ENCODE measurements at regions not wholly inside any gene's neighbourhood (a gene's known extent, or its start where the extent isn't known, plus 50 kb on each side); places are given as distances from the start of the nearest gene placed in this dataset.
A peak's percentile ranks its signal among the peaks of the same experiment; 100 is the strongest.

DNA sequence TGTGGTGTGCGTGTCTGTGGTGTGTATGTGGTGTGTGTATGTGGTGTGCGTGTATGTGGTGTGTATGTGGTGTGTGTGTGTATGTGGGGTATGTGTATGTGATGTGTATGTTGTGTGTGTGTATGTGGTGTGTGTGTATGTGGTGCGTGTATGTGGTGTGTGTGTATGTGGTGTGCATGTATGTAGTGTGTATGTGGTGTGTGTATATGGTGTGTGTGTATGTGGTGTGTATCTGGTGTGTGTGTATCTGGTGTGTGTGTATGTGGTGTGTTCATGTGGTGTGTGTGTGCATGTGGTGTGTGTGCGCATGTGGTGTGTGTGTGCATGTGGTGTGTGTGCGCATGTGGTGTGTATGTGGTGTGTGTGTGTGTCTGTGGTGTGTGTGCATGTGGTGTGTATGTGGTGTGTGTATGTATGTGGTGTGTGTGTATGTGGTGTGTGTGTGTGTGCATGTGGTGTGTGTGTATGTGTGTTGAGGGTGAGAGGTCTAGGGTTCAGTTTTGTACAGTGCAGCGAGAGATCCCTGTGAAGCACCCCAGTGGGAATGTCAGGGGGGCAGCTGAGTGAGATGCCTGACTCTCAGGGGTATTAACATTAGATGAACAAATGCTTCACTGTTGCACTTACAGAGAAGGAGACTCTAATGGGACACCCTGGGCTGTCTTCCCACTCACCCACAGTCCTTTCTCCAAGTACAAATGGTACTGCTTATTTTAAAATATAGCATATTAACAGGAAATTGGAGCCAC is 61.3 kb upstream of the MEDAG start:
- peak overlapping the region; percentile 85 for H2BK5ac ChIP-seq (ENCODE audit: low read depth, low read length, poor library complexity, severe bottlenecking)
- H3K56ac ChIP-seq (ENCODE audit: extremely low read depth, insufficient read depth, low read length) = no peak overlapping the region
- H2BK20ac ChIP-seq (ENCODE audit: low read depth, low read length) = peak overlapping the region; percentile 84
- H3K9me3 ChIP-seq (ENCODE audit: control insufficient read depth, insufficient read depth, low read length) = no peaks in the 10 kb centered on the region
- no peak overlapping the region for H3K4me3 ChIP-seq (ENCODE audit: insufficient read depth, low read depth, low read length)
- H2BK15ac ChIP-seq (ENCODE audit: low read depth, low read length) = peak overlapping the region; percentile 90
- H3K4ac ChIP-seq (ENCODE audit: low read depth, low read length) = peak overlapping the region; percentile 96
- peak overlapping the region; percentile 59; the same call in 1 of the 2 replicates for H3K23ac ChIP-seq (ENCODE audit: low read depth, low read length)
- H4K20me1 ChIP-seq (ENCODE audit: insufficient read depth, low read length) = no peaks in the 10 kb centered on the region
- ATAC-seq (ENCODE audit: low read depth) (no peak), DNase-seq (no peak)
- in situ Hi-C loops (cut with MboI; ENCODE audit: low sequenced_read_pairs) = no loop called here
- peak overlapping the region; percentile 42; the same call in 1 of the 2 replicates for H3K27ac ChIP-seq (ENCODE audit: insufficient read depth, low read length)
- H3K4me2 ChIP-seq (ENCODE audit: low read depth, low read length) = no peak overlapping the region
- BruUV-seq (replicated peaks) = no TSS peak
- POLR2A ChIA-PET (ENCODE audit: unreplicated experiment) = no interaction called here
- H3K18ac ChIP-seq (ENCODE audit: low read depth, low read length) = peak overlapping the region; percentile 36
- H2AK9ac ChIP-seq (replicated peaks; ENCODE audit: low read depth, low read length, poor library complexity) = peak overlapping the region; percentile 68
- peaks cover 60% of the 10 kb centered on the region for H3K9me1 ChIP-seq (ENCODE audit: insufficient read depth, low read length)
- peaks cover 20% of the 10 kb centered on the region for H3K4me1 ChIP-seq (ENCODE audit: control insufficient read depth, insufficient read depth, low read length)
- H2AK5ac ChIP-seq (ENCODE audit: low read depth, low read length) = peak overlapping the region; percentile 100
- peak overlapping the region; percentile 37 to 68; a peak in 2 of 4 replicates for H4K8ac ChIP-seq (ENCODE audit: low read depth in 2 of 2, low read length in 2 of 2)
- dilution Hi-C loops (cut with HindIII; ENCODE audit: low sequenced_read_pairs, unreplicated experiment) = no loop called here
- peak overlapping the region; percentile 88 for H3K14ac ChIP-seq (replicated peaks; ENCODE audit: low read depth, low read length)
- 96% methylated on average over 5 of the region's 6 CpGs; no CpG with 5 or more reads in 1 of the 2 experiments for WGBS, 2 experiments (ENCODE audit: extremely low coverage in 2 of 2, insufficient read length in 1 of 2)
- no peak for TF ChIP-seq RFX5 (IDR thresholded peaks at IDR 0.05; ENCODE audit: low read depth, low read length)
- TF ChIP-seq, protein P1, sequence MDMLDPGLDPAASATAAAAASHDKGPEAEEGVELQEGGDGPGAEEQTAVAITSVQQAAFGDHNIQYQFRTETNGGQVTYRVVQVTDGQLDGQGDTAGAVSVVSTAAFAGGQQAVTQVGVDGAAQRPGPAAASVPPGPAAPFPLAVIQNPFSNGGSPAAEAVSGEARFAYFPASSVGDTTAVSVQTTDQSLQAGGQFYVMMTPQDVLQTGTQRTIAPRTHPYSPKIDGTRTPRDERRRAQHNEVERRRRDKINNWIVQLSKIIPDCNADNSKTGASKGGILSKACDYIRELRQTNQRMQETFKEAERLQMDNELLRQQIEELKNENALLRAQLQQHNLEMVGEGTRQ (IDR thresholded peaks at IDR 0.05; ENCODE audit: low read depth, low read length) = no peak
- TF ChIP-seq, protein P2, sequence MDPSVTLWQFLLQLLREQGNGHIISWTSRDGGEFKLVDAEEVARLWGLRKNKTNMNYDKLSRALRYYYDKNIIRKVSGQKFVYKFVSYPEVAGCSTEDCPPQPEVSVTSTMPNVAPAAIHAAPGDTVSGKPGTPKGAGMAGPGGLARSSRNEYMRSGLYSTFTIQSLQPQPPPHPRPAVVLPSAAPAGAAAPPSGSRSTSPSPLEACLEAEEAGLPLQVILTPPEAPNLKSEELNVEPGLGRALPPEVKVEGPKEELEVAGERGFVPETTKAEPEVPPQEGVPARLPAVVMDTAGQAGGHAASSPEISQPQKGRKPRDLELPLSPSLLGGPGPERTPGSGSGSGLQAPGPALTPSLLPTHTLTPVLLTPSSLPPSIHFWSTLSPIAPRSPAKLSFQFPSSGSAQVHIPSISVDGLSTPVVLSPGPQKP (IDR thresholded peaks at IDR 0.05; ENCODE audit: borderline replicate concordance, low read depth, low read length) = no peak
- TF ChIP-seq FOS (IDR thresholded peaks at IDR 0.05; ENCODE audit: low read depth, low read length) = no peak
- TF ChIP-seq CEBPB (IDR thresholded peaks at IDR 0.05; ENCODE audit: low read depth, low read length) = no peak
- no peak for TF ChIP-seq SMC3 (IDR thresholded peaks at IDR 0.05; ENCODE audit: low read depth, low read length)
- TF ChIP-seq RAD21 (IDR thresholded peaks at IDR 0.05; ENCODE audit: low read length) = no peak
- TF ChIP-seq RCOR1 (IDR thresholded peaks at IDR 0.05; ENCODE audit: insufficient replicate concordance, low read length) = no peak
- TF ChIP-seq MAZ (IDR thresholded peaks at IDR 0.05; ENCODE audit: borderline replicate concordance, low read depth, low read length) = no peak
- TF ChIP-seq CHD1 (IDR thresholded peaks at IDR 0.05; ENCODE audit: low read depth, low read length) = no peak
- no peak for TF ChIP-seq BHLHE40 (IDR thresholded peaks at IDR 0.05; ENCODE audit: low read depth, low read length)
- TF ChIP-seq POLR2A (IDR thresholded peaks at IDR 0.05; ENCODE audit: low read depth, low read length) = no peak
- TF ChIP-seq, protein P3, sequence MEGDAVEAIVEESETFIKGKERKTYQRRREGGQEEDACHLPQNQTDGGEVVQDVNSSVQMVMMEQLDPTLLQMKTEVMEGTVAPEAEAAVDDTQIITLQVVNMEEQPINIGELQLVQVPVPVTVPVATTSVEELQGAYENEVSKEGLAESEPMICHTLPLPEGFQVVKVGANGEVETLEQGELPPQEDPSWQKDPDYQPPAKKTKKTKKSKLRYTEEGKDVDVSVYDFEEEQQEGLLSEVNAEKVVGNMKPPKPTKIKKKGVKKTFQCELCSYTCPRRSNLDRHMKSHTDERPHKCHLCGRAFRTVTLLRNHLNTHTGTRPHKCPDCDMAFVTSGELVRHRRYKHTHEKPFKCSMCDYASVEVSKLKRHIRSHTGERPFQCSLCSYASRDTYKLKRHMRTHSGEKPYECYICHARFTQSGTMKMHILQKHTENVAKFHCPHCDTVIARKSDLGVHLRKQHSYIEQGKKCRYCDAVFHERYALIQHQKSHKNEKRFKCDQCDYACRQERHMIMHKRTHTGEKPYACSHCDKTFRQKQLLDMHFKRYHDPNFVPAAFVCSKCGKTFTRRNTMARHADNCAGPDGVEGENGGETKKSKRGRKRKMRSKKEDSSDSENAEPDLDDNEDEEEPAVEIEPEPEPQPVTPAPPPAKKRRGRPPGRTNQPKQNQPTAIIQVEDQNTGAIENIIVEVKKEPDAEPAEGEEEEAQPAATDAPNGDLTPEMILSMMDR (conservative IDR thresholded peaks at IDR 0.05; ENCODE audit: low read depth, low read length) = no peak
- TF ChIP-seq MXI1 (IDR thresholded peaks at IDR 0.05; ENCODE audit: borderline replicate concordance, low read depth, low read length) = no peak
- no peak for TF ChIP-seq MAFK (IDR thresholded peaks at IDR 0.05; ENCODE audit: low read depth, low read length)
- intact Hi-C loops (cut with micrococcal nuclease) = no loop called here
- no peak overlapping the region for H2AFZ ChIP-seq (replicated peaks; ENCODE audit: low read length, poor library complexity)
- no peak overlapping the region for H3K9ac ChIP-seq (ENCODE audit: low read depth, low read length)
- H3K79me1 ChIP-seq (ENCODE audit: low read depth in 1 of 2, low read length in 2 of 2) = peaks cover 0 to 23% of the 10 kb centered on the region in 2 experiments; a peak in 2 of 4 replicates
- H4K5ac ChIP-seq (ENCODE audit: low read depth, low read length) = peak overlapping the region; percentile 3; the same call in 1 of the 2 replicates
- H3K36me3 ChIP-seq (ENCODE audit: control insufficient read depth, insufficient read depth, low read length) = no peaks in the 10 kb centered on the region
- H2BK120ac ChIP-seq (ENCODE audit: low read depth, low read length) = peak overlapping the region; percentile 89; the same call in 1 of the 2 replicates
- peak overlapping the region; percentile 83; the same call in 1 of the 2 replicates for H4K91ac ChIP-seq (ENCODE audit: insufficient read depth, low read depth, low read length)
- CTCF ChIA-PET = no interaction called here
- no peaks in the 10 kb centered on the region for H3K27me3 ChIP-seq (ENCODE audit: control insufficient read depth, insufficient read depth, low read length)
